Breast epithelium (tissue), 3 donors: ENCODE measurements at regions not wholly inside any gene's neighbourhood (a gene's known extent, or its start where the extent isn't known, plus 50 kb on each side); places are given as distances from the start of the nearest gene placed in this dataset.

Experiments used
- CTCF ChIP-seq, 3 donors: fragments of 450-650 bp; IDR thresholded peaks; one replicate each; pipeline ENCODE4 v1.5.1; 2016 to 2017; ENCODE audit warnings: antibody characterized with exemption in 3 of 3, mild to moderate bottlenecking in 3 of 3, moderate library complexity in 3 of 3
- POLR2A ChIP-seq: fragments of 450-650 bp; IDR thresholded peaks from one replicate; pipeline ENCODE4 v1.6.1; 2016; ENCODE audit warnings: antibody characterized with exemption, mild to moderate bottlenecking, moderate library complexity
- POLR2AphosphoS5 ChIP-seq, 3 donors: sonication (generic); formaldehyde crosslinking; IDR thresholded peaks; one replicate each; pipeline ENCODE4 v1.6.1; 2017; ENCODE audit warnings: antibody characterized with exemption in 3 of 3

DNA sequence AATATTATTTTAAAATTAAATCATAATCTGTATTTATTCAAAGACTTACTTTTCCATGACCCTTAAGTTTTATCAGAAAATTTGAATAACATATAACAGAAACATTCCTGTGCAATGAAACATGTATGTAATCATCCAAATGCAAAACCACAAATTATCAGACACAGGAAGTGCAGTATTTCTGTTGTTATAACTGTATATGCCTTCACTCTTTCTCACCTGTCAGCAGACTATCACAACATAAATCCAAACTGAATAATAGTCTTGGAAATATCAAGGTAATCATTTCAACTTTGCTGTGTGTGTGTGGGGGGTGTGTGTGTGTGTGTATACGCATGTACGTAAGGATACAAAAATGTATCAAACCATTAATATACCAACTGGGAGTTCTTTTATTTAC lies 285.9 kb downstream of the SLC7A11 start:
- TF ChIP-seq CTCF (IDR thresholded peaks at IDR 0.05) (no peak), POLR2A (no peak), POLR2AphosphoS5 (IDR thresholded peaks at IDR 0.05) (no peak)
